GM21576 (cell line): ENCODE measurements at regions not wholly inside any gene's neighbourhood (a gene's known extent, or its start where the extent isn't known, plus 50 kb on each side); places are given as distances from the start of the nearest gene placed in this dataset.

ENCODE experiments used
- ATAC-seq: cut with Tn5 transposase; IDR thresholded peaks from one replicate; pipeline ENCODE4 v1.9.1; 2021; ENCODE audit warnings: mild to moderate bottlenecking, moderate library complexity; ENCODE audit not compliant: unreplicated experiment

DNA sequence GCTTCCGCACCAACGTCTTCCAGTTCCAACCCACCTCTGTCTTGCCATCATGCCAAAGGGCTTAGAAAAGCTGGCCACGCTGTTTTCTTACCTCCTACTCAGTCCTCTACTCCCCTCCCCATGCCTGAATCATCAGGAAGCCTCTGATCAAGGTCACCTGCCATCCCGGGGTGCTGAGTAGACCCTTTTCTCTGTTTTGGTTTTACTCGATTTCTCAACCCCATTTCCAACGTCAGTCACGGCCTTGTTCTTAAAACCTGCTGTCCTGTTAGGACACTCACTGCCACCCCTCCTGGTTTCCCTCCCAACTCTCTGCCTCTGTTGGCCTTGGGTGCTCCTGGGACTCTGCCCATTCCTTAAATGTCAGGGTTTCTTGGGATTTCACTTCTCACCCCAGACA lies 350.1 kb downstream of the FOXO1 start:
- ATAC-seq, result no peak

DNA sequence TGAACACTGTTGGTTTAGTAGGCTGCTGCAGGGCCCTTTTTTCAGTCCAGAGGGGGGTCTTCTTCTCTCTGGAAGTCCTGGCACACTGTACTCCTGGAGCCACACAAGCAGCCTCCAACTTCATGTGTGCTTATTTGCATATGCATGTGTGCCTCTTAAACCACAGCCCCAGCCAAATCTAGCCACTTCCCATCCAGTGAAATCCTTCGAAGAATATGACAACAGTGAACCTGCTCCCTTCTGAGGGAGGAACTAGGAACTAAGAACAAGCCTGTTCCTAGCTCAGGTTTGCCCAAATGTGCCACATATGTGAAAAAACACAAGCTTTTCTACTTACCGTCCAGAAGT lies 348.5 kb downstream of the FOXO1 start:
- no peak for ATAC-seq

DNA sequence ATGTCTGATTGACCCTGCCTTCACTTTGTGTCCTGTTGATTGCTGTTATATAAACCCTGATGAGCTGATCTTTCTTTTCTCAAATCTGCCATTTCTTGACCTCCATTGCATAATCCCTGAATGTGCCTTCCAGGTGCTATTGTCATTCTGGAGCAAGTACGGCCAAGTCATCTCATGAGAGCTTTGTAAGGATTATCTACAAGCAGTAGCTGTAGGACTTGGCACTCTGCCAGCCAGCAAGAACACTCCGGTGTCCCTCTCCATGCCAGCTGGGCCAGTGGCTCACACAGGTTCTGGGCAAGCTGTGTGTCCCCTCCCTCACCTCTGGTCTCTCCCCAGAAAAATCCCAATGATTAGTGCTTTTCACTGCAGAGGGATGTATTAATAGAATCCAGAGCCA lies 348.1 kb downstream of the FOXO1 start:
- ATAC-seq, result no peak

DNA sequence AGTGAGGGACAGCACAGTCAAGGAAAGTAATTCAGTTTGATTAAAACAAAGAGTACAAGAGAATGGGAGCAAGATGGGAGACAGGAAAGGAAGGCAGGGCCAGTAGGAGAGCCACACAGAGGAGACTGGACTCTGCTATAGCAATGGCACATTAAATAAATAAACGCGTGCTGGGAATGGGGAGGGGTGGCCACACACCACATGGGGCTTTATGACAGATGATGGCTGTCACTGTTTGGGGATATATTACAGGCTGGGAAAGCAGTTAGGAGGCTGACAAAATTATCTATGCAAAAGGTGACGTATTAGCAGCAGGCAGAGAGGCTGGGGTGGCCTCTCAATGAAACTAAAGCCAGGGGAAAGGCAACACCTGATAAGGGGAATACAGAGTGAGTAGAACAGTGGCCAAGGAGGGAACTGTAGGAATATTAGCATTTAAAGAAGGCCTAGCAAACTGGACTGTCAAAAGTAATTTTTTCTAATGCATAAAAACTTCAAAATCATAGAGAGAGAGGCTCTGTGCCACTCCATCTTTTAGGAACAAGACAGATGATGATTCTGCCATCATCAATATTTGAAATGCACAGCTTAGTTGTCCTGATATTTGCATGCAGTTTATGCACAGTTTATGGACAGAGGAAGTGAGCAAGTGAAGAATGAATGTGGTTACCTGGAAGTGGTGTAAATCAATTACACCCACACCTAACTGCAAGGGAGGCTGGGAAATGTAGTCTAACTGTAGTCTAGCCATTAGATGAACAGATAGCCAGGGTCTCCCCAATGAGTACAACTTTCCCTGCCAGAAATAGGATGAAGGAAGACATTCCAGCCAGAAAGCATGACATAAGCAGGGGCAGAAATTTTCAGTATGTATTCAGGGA lies 346.5 kb downstream of the FOXO1 start:
- no peak for ATAC-seq

DNA sequence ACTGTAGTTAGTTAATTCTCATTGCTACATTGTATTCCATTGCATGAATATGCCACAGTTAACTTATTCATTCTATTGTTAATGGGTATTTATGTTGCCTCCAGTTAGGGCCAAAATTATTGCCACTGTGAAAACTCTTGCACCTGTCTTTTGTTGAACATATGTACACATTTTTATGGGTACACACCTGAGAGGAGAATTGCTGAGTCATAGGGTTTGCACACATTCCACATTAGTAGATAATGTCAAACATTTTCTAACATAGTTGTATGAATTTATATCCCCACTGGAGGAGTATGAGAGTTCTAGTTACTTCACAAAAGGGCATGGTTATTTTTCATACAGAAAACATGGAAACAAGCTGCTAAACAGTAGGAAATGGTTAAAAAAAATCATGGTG lies 338.4 kb downstream of the FOXO1 start:
- no peak for ATAC-seq

DNA sequence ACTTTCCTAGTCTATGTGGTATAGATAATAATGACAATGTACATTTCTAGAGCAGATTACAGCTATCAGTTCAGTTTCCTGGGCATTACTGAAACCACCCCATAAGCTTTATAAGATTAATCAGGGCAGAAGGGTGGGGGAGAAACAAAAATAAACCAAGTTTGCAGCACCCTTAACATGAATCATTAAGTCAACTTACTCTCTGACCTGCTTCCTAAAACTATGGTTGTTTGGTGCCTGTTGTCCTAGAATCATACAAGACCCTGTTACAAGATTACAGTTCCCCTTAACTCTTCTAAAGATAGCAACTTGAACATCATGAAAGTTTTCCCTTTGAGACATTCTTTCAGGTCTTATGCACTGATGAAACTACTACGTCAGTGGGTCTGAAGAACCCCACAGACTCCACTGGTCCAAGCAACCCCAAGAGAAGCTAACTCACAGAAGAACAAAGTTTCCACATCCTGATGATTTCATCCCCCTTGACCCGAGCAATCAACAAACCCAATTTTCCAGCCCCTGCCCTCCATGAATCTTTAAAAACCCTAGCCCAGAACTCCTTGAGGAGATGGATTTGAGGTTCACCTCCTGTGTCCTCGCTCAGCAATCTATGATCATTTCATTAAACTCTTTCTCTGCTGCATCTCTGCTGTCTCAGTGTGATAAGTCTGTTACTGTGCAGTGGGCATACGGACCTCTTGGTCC lies 336.5 kb downstream of the FOXO1 start:
- no peak for ATAC-seq

DNA sequence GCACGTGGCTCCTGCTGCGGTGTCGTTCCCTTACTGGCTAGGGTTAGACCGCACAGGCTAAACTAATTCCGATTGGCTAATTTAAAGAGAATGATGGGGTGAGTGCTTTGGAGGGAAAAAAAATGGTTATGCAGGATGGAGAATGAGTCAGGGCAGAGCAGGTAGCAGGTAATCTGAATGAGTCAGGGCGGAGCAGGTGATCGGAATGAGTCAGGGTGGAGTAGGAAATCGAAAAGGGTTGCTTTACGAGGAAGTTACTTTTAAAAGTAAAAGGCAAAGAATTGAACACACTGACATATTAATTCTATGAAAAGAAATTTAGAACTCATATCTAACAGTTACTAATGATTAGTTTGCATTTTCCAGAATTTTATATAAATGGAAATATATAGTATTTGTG lies 335.5 kb downstream of the FOXO1 start:
- ATAC-seq, result no peak

DNA sequence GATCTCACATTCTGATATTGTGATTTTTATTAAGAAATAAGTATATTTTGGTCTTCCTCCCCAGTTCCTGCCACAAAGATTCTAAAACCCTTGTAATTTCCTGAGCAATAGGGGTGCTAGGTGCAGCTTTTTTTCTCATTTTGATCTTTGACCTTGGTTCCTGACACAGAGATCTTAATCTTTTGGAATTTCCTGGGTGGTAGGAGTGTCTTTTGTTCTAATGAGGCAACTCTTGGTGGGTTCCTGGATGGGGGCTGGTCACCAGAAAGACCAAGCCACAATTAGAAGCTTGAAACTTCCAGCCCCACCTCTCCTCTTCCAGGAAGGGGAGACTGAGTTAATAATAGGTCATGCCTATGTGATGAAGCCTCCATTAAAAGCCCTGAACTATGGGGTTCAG lies 334.6 kb downstream of the FOXO1 start:
- no peak for ATAC-seq

DNA sequence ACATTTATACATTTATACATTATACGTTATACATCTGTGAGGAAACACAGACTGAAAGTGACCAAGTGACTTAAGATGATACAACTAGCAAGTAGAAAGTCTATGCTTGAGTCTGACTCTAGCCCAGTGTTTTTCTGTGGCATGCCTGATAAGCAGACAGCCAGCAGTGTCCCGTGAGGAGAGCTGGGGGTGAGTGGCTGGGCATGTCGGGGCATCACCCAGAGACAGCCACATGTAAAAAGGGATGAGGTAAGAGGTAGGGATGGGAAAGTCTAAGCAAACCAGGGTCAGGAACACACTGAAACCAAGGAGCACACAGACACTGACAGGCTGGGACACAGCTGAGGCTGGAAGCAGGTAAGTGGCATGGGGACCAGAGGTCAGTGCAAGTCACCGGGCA lies 333.2 kb downstream of the FOXO1 start:
- ATAC-seq, result no peak

DNA sequence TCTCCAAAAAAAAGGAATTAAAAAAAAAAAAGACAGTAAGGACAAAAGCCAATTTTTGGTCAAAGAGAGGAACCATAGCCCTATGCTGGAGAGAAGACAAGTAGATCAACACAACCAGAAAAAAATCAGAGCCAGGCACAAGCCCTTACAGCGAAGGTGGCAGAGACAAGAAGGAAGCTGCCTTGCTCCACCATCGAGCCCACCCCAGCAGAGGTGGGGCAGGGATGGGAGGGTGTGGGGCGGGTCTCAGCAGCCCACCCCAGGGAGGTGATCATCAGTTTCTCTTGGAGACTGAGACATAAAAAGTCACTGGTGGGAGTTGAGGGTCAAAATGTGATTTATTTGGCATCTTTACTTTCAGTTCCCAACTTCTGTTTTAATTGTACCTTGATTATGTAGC lies 332.4 kb downstream of the FOXO1 start:
- ATAC-seq, result no peak

DNA sequence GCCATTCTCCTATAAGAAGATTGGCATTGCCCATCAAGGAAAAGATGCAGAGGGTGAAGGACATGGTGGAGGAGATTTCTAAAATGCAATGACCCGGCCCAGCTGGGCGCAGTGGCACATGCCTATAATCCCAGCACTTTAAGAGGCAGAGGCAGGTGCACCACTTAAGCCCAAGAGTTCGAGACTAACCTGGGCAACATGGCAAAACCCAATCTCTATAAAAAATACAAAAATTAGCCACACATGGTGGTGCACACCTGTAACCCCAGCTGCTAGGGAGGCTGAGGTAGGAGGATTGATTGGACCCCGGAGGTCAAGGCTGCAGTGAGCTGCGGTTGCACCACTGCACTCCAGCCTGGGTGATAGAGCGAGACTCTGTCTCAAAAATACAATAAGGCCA lies 331.8 kb downstream of the FOXO1 start:
- ATAC-seq, result no peak

DNA sequence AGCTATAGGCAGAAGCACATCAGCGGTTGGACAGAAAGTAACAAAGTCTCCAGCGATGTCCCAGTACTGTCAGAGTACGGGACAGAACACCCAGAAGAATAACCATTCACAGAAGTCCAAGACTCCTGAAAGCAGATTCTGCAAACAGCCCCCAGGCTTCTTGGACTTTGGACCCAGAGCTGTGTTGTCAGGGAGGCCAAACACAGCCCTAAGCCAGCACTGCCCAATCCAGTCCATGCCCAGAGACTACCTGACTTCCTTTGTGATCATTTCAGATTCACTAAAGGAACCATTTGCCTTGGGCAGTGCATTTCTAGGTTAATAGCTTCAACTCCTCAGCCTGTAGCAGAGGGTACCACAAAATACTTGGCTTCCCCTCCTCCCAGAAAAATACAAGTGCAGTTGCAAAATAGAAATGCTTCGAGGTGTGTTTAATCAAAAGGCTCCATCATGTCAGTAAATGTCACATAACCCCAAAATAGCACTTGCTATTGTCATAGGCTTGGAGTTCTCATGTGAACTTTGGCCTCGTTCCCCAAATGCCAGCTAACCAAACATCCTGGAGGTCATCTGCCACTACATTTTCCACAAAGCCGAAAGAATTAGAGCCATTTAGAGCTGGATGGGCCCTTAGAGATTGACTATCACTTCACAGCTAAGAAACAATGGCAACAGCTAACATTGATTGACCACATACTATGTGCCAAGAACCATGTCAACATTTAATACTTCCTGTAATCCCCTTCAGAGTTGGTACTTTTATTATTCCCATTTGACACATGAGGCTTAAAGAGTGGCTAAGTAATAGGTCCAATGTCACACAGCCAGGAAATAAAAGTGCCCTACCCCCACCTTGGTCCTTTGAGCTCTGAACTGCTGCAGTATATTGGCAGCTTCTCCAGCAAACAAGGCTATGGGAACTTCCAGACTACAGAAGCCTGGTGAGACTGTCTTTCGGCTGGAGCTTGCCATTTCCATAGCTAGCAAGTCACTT lies 329.9 kb downstream of the FOXO1 start:
- ATAC-seq, result no peak

DNA sequence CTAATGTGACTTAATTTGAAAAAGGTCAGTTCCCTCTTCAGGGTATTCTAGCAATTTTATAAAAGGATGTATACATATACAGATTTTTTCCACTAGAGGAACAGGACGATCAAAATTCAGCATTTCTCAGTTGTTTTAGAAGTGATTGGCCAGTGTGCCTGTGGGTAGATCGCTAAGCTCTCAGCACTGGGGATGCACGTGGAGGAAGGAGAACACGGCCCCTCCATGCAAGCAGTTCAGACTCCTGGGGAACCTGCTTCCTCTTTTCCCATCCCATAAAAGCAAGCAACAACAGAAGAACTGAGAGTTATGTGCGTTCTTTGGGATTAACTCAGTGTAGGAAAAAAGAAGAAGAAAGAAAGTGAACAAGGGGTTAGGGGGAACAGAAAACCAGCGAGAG lies 328.8 kb downstream of the FOXO1 start:
- ATAC-seq, result no peak

DNA sequence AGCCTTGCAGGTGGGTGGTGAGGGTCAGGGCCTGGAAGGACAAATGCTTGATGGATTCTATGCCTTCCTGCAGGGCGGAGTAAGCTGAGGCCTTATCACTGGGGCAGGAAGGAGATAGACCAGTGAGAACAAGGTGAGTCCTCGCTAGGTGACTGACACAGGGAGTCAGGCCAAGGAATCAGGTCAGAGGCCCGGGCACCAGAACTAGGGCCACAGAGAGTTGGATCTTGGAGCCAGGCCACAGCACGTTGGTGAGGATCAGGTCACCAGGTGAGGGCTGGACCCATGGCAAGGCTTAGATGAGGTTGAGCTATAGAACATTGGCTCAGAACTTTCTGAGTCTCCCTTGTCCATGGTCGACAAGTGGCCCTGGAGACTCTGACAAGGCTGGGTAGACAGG lies 328.2 kb downstream of the FOXO1 start:
- no peak for ATAC-seq

DNA sequence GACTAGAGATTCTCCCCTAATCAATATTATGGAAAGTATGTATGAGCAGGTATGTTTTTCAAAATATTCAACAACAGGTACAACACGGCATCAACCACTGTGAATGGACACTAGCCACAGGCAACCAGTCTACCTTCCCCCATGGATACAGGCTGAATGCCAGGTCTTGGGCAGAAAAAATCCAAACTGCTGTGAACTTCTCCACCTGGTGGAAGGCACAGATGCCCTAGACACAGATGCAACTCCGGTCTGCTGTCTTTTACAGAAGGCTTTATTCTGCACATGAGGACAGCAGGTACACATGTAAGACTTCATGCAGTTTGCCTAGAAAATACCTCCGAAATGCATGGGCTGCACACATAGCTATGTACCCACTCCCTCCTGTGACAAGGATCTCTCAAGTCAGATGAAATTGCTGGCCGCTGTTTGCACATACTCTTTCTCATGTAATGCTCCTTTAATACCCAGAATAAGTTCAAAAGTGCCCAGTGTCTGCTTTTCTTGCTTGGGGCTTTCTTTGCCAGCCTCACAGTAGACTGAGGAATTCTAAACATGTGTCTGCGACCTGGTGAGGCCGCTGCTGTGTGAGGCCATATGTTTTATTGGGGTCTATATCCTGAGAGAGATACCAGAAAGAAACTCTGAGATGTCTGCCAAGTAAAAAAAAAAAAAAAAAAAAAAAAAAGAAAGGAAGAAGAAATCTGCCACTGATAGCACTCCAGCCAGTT lies 325.9 kb downstream of the FOXO1 start:
- no peak for ATAC-seq

DNA sequence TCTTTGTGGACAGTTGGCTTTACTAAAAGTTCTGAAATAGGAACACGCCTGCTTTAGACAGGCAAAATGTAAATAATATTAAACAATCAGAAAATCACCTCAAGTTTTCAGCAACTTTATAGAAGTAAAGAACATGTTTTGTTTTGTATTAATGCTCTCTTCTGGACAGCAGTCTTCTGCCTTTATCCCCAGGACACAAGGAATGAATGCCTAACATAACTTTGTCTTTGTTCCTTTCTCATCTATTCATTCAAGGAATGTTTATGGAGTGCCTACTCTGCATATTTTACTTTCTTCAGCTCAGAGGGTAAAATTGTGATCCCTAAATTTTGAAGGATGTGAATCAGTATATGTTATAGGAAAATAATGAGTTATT lies 325.4 kb downstream of the FOXO1 start:
- ATAC-seq, result no peak

DNA sequence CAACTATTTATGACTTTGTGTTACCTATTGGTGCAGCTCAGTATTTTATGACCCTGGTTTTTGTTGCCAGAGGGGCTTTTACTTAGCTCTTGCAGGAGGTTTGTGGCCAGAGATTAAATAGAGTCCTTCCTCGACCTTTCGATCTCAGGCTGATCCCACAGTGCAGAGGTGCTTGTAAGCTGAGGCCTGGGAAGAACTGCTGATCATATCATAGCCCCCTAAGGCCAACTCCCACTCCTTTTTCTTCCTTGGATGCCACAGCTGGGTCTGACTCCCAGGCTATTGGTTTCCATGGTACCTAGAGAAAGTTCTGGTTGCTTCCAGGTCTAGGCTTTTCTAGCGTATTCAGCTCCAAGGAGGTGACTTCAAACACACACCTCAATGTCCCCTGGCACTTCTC lies 324.9 kb downstream of the FOXO1 start:
- ATAC-seq, result no peak

DNA sequence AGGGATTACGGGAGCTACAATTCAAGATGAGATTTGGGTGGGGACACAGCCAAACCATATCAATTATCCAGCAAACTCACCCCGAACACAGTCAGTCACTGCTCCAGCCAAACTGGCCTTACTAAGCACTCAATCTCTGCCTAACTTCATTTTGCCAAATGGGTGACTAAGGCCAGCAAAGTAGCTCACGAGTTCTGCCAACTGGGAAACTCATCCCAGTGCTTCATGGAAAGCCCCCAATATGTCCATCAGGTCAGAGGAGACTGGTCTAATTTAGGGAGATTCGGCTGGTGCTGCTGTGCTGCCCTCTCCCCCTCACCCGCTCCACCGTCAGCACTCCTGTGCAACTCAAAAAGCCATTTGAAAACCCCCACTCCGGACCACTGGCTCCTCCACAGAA lies 324.0 kb downstream of the FOXO1 start:
- no peak for ATAC-seq

DNA sequence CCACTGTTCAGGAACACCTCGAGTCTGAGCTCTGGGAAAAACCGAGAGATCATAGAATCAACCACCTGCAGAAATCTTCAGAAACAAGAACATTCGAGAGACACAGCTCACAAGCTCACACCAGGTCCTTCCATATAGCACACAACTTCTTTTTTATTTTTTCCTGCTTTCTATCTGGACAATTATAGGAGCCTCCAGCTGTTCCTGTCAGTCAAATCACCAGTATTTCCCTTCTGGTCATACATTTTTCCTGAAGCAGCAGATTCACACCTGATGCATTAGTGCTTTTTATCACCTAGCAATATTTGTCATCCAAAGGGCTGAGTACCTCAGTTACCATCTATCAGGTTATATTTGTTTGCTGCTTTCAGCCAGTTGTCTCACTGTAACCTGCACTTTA lies 323.5 kb downstream of the FOXO1 start:
- no peak for ATAC-seq

DNA sequence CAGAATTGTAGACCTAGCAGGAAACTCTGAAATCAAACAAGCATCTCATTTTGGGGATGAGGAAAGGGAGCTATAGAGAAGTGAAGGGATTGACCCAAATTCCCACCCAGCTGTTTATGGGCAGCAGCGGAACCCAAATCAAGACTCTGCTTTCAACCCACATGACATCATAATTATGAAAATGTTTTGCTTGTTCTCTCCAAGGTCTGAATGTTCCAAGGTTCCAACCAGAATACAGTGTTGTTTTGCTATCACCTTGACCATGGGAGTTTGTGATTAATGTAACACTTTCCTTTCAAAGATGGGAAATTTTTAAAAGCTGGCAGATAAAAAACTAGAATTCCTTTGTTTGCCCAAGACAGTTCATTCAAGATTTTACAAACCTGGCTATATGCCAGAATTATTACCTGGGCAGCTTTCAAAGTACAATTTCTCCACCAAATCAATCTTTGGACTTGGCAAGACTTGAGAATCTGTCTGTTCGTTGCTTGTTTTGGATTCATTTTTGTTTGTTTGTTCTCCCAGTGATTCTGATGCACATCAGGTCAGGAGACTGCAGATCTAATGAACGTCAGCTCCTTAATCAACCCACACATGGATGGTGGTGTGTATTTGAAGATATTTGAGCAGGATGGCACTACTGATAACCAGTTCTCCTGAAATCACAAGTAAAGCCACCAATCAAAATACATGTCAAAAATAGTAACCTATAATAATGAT lies 322.7 kb downstream of the FOXO1 start:
- ATAC-seq, result no peak
